ENCODE measurements at regions not wholly inside any gene's neighbourhood (a gene's known extent, or its start where the extent isn't known, plus 50 kb on each side); places are given as distances from the start of the nearest gene placed in this dataset.

DNA sequence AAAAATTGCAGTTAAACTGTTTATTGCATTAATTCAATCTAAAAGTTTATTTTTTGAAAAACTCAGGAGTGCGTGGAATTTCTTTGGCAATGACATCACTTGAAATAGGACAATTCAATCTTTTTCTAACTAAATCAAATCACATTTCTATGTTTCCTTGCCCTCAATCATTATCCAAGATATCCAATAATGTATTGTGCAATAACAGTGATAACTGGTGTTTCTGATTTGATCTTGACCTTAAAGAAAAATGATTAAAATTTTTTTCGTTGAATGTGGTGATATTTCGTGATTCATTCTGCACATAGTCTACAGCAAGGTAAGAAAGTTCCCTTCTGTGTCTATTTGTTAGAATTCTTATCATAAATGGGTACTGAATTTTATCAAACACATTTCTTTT, 163.2 kb downstream of the SPCS3 start:
- in situ Hi-C loops (cut with HindIII; ENCODE audit: low pct_unique_long_range_greater_than_20kb, low sequenced_read_pairs) = no loop called here
- Histone ChIP-seq H3K9me3 (ENCODE audit: control insufficient read depth, insufficient read depth, low read depth, low read length) (no peaks in the 10 kb centered on the region), H3K27me3 (ENCODE audit: control insufficient read depth, insufficient read depth, low read length) (no peaks in the 10 kb centered on the region), H3K4me1 (ENCODE audit: control insufficient read depth, insufficient read depth, low read length) (no peaks in the 10 kb centered on the region), H3K27ac (ENCODE audit: low read length) (no peak overlapping the region), H3K4me3 (ENCODE audit: low read depth in 2 of 2, low read length in 2 of 2) (no peak overlapping the region), H3K36me3 (ENCODE audit: control insufficient read depth, insufficient read depth, low read length) (no peaks in the 10 kb centered on the region)
- DNase-seq (ENCODE audit: low read depth, low spot score) (no peak), ATAC-seq (no peak)
- intact Hi-C loops (cut with micrococcal nuclease; ENCODE audit: unreplicated experiment) = no loop called here
- TF ChIP-seq TCF7L2 (IDR thresholded peaks at IDR 0.05; ENCODE audit: low read depth, low read length) (no peak), SIN3A (IDR thresholded peaks at IDR 0.05; ENCODE audit: borderline replicate concordance, insufficient read depth, low read depth, low read length) (no peak), POLR2AphosphoS5 (IDR thresholded peaks at IDR 0.05; ENCODE audit: low read depth, low read length) (no peak)
- TF ChIP-seq, protein P1, sequence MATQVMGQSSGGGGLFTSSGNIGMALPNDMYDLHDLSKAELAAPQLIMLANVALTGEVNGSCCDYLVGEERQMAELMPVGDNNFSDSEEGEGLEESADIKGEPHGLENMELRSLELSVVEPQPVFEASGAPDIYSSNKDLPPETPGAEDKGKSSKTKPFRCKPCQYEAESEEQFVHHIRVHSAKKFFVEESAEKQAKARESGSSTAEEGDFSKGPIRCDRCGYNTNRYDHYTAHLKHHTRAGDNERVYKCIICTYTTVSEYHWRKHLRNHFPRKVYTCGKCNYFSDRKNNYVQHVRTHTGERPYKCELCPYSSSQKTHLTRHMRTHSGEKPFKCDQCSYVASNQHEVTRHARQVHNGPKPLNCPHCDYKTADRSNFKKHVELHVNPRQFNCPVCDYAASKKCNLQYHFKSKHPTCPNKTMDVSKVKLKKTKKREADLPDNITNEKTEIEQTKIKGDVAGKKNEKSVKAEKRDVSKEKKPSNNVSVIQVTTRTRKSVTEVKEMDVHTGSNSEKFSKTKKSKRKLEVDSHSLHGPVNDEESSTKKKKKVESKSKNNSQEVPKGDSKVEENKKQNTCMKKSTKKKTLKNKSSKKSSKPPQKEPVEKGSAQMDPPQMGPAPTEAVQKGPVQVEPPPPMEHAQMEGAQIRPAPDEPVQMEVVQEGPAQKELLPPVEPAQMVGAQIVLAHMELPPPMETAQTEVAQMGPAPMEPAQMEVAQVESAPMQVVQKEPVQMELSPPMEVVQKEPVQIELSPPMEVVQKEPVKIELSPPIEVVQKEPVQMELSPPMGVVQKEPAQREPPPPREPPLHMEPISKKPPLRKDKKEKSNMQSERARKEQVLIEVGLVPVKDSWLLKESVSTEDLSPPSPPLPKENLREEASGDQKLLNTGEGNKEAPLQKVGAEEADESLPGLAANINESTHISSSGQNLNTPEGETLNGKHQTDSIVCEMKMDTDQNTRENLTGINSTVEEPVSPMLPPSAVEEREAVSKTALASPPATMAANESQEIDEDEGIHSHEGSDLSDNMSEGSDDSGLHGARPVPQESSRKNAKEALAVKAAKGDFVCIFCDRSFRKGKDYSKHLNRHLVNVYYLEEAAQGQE (IDR thresholded peaks at IDR 0.05; ENCODE audit: insufficient read depth in 1 of 2, low read depth in 2 of 2, low read length in 1 of 2) = no peak
- TF ChIP-seq, protein P2, sequence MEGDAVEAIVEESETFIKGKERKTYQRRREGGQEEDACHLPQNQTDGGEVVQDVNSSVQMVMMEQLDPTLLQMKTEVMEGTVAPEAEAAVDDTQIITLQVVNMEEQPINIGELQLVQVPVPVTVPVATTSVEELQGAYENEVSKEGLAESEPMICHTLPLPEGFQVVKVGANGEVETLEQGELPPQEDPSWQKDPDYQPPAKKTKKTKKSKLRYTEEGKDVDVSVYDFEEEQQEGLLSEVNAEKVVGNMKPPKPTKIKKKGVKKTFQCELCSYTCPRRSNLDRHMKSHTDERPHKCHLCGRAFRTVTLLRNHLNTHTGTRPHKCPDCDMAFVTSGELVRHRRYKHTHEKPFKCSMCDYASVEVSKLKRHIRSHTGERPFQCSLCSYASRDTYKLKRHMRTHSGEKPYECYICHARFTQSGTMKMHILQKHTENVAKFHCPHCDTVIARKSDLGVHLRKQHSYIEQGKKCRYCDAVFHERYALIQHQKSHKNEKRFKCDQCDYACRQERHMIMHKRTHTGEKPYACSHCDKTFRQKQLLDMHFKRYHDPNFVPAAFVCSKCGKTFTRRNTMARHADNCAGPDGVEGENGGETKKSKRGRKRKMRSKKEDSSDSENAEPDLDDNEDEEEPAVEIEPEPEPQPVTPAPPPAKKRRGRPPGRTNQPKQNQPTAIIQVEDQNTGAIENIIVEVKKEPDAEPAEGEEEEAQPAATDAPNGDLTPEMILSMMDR (IDR thresholded peaks at IDR 0.05) = no peak
- CTCF ChIA-PET = no interaction called here
- POLR2A ChIA-PET = no interaction called here
- BruUV-seq (replicated peaks) = no TSS peak

DNA sequence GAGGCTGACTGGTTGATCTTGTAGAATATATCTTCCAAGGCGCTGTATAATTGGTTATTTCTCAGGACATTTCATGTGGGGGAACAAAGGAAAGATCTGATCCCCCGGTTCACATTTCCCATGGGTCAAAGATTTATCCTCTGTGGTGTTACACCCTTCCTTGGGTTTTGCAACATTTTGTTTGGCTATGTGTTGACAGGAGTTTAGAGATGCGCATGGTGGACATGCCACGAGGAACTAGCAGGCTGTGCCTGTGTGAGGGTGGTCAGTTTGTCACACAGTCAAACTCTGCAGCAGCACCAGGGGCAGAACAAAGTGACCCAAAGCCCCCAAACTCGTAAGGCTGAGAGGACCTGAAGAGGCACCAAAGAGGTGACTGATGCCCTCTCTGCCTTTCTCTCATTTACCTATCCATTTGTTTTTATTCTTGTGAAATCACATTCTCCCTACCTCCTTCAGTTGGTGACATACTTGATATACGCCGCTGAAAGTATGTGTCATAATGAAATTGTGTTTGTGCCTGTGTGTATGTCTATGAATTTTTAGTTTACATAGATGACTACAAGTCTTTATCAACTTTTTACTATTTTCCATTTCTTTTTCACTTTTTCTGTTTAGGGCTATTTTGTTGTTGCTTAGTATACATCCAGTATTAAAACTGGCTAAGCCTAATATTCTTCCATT, 164.7 kb downstream of the SPCS3 start:
- in situ Hi-C loops (cut with HindIII; ENCODE audit: low pct_unique_long_range_greater_than_20kb, low sequenced_read_pairs) (no loop called here), intact Hi-C loops (cut with micrococcal nuclease; ENCODE audit: unreplicated experiment) (no loop called here)
- H3K4me3 ChIP-seq (ENCODE audit: low read depth in 2 of 2, low read length in 2 of 2) = no peak overlapping the region
- DNase-seq (ENCODE audit: low read depth, low spot score) = no peak
- no peak overlapping the region for H3K27ac ChIP-seq (ENCODE audit: low read length)
- TF ChIP-seq, protein P2 (IDR thresholded peaks at IDR 0.05) = no peak
- no peak for TF ChIP-seq TCF7L2 (IDR thresholded peaks at IDR 0.05; ENCODE audit: low read depth, low read length)
- TF ChIP-seq, protein P1 (IDR thresholded peaks at IDR 0.05; ENCODE audit: insufficient read depth in 1 of 2, low read depth in 2 of 2, low read length in 1 of 2) = no peak
- no peaks in the 10 kb centered on the region for H3K36me3 ChIP-seq (ENCODE audit: control insufficient read depth, insufficient read depth, low read length)
- POLR2A ChIA-PET = no interaction called here
- no peaks in the 10 kb centered on the region for H3K27me3 ChIP-seq (ENCODE audit: control insufficient read depth, insufficient read depth, low read length)
- no peaks in the 10 kb centered on the region for H3K9me3 ChIP-seq (ENCODE audit: control insufficient read depth, insufficient read depth, low read depth, low read length)
- no TSS peak for BruUV-seq (replicated peaks)
- CTCF ChIA-PET = no interaction called here
- no peak for ATAC-seq
- no peaks in the 10 kb centered on the region for H3K4me1 ChIP-seq (ENCODE audit: control insufficient read depth, insufficient read depth, low read length)

Data from Panc1 (cell line).